ENCODE measurements at regions not wholly inside any gene's neighbourhood (a gene's known extent, or its start where the extent isn't known, plus 50 kb on each side); places are given as distances from the start of the nearest gene placed in this dataset.

GRCh38 chr6:158920311-158920905 is 79.6 kb downstream of the RSPH3 start:
- H3K27ac ChIP-seq (ENCODE audit: low read length) = no peak overlapping the region
- no peak for DNase-seq (ENCODE audit: low read depth, low spot score)
- H3K36me3 ChIP-seq (ENCODE audit: control insufficient read depth, insufficient read depth, low read length) = no peaks in the 10 kb centered on the region
- H3K27me3 ChIP-seq (ENCODE audit: control insufficient read depth, insufficient read depth, low read length) = no peaks in the 10 kb centered on the region
- H3K4me3 ChIP-seq (ENCODE audit: low read length) = no peak overlapping the region
- no CpG with 5 or more reads among the region's 14 CpGs for WGBS (ENCODE audit: insufficient coverage, insufficient read length)
- H3K9me3 ChIP-seq (ENCODE audit: control insufficient read depth, insufficient read depth, low read length) = no peaks in the 10 kb centered on the region
- peaks cover 8% of the 10 kb centered on the region for H3K4me1 ChIP-seq (ENCODE audit: control insufficient read depth, insufficient read depth, low read length)

GRCh38 chr6:158919865-158920264 is 80.1 kb downstream of the RSPH3 start:
- DNase-seq (ENCODE audit: low read depth, low spot score) = no peak
- Histone ChIP-seq H3K27ac (ENCODE audit: low read length) (no peak overlapping the region), H3K27me3 (ENCODE audit: control insufficient read depth, insufficient read depth, low read length) (no peaks in the 10 kb centered on the region), H3K9me3 (ENCODE audit: control insufficient read depth, insufficient read depth, low read length) (no peaks in the 10 kb centered on the region), H3K4me1 (ENCODE audit: control insufficient read depth, insufficient read depth, low read length) (peaks cover 8% of the 10 kb centered on the region), H3K36me3 (ENCODE audit: control insufficient read depth, insufficient read depth, low read length) (no peaks in the 10 kb centered on the region), H3K4me3 (ENCODE audit: low read length) (no peak overlapping the region)
- WGBS (ENCODE audit: insufficient coverage, insufficient read length) = no CpG with 5 or more reads among the region's 3 CpGs

- no peaks in the 10 kb centered on the region for H3K36me3 ChIP-seq (ENCODE audit: control insufficient read depth, insufficient read depth, low read length)
- H3K27ac ChIP-seq (ENCODE audit: low read length) = no peak overlapping the region
- no CpG with 5 or more reads among the region's 11 CpGs for WGBS (ENCODE audit: insufficient coverage, insufficient read length)
- H3K27me3 ChIP-seq (ENCODE audit: control insufficient read depth, insufficient read depth, low read length) = no peaks in the 10 kb centered on the region
- H3K4me1 ChIP-seq (ENCODE audit: control insufficient read depth, insufficient read depth, low read length) = peaks cover 3% of the 10 kb centered on the region
- no peak for DNase-seq (ENCODE audit: low read depth, low spot score)
- H3K9me3 ChIP-seq (ENCODE audit: control insufficient read depth, insufficient read depth, low read length) = no peaks in the 10 kb centered on the region
- H3K4me3 ChIP-seq (ENCODE audit: low read length) = no peak overlapping the region
These were observed 83.4 kb downstream of the RSPH3 start for GRCh38 chr6:158916617-158917016.

GRCh38 chr6:158914923-158915322 is 85.1 kb downstream of the RSPH3 start:
- Histone ChIP-seq H3K4me3 (ENCODE audit: low read length) (no peak overlapping the region), H3K27ac (ENCODE audit: low read length) (no peak overlapping the region), H3K9me3 (ENCODE audit: control insufficient read depth, insufficient read depth, low read length) (no peaks in the 10 kb centered on the region), H3K36me3 (ENCODE audit: control insufficient read depth, insufficient read depth, low read length) (no peaks in the 10 kb centered on the region), H3K4me1 (ENCODE audit: control insufficient read depth, insufficient read depth, low read length) (peaks cover 3% of the 10 kb centered on the region), H3K27me3 (ENCODE audit: control insufficient read depth, insufficient read depth, low read length) (no peaks in the 10 kb centered on the region)
- WGBS (ENCODE audit: insufficient coverage, insufficient read length) = no CpG with 5 or more reads among the region's 8 CpGs
- no peak for DNase-seq (ENCODE audit: low read depth, low spot score)

- Histone ChIP-seq H3K36me3 (ENCODE audit: control insufficient read depth, insufficient read depth, low read length) (no peaks in the 10 kb centered on the region), H3K27me3 (ENCODE audit: control insufficient read depth, insufficient read depth, low read length) (no peaks in the 10 kb centered on the region), H3K4me1 (ENCODE audit: control insufficient read depth, insufficient read depth, low read length) (peaks cover 3% of the 10 kb centered on the region), H3K9me3 (ENCODE audit: control insufficient read depth, insufficient read depth, low read length) (no peaks in the 10 kb centered on the region), H3K4me3 (ENCODE audit: low read length) (no peak overlapping the region), H3K27ac (ENCODE audit: low read length) (no peak overlapping the region)
- DNase-seq (ENCODE audit: low read depth, low spot score) = no peak
- WGBS (ENCODE audit: insufficient coverage, insufficient read length) = no CpG with 5 or more reads among the region's 9 CpGs
These were observed 86.4 kb downstream of the RSPH3 start for GRCh38 chr6:158913580-158913979.

GRCh38 chr6:158912655-158913054 is 87.3 kb downstream of the RSPH3 start:
- no CpG with 5 or more reads among the region's 2 CpGs for WGBS (ENCODE audit: insufficient coverage, insufficient read length)
- Histone ChIP-seq H3K27ac (ENCODE audit: low read length) (no peak overlapping the region), H3K27me3 (ENCODE audit: control insufficient read depth, insufficient read depth, low read length) (no peaks in the 10 kb centered on the region), H3K4me1 (ENCODE audit: control insufficient read depth, insufficient read depth, low read length) (peaks cover 6% of the 10 kb centered on the region), H3K4me3 (ENCODE audit: low read length) (no peak overlapping the region), H3K9me3 (ENCODE audit: control insufficient read depth, insufficient read depth, low read length) (no peaks in the 10 kb centered on the region), H3K36me3 (ENCODE audit: control insufficient read depth, insufficient read depth, low read length) (no peaks in the 10 kb centered on the region)
- DNase-seq (ENCODE audit: low read depth, low spot score) = no peak

- H3K4me3 ChIP-seq (ENCODE audit: low read length) = no peak overlapping the region
- no peaks in the 10 kb centered on the region for H3K27me3 ChIP-seq (ENCODE audit: control insufficient read depth, insufficient read depth, low read length)
- H3K36me3 ChIP-seq (ENCODE audit: control insufficient read depth, insufficient read depth, low read length) = no peaks in the 10 kb centered on the region
- peaks cover 6% of the 10 kb centered on the region for H3K4me1 ChIP-seq (ENCODE audit: control insufficient read depth, insufficient read depth, low read length)
- no peak for DNase-seq (ENCODE audit: low read depth, low spot score)
- H3K9me3 ChIP-seq (ENCODE audit: control insufficient read depth, insufficient read depth, low read length) = no peaks in the 10 kb centered on the region
- WGBS (ENCODE audit: insufficient coverage, insufficient read length) = no CpG with 5 or more reads among the region's 5 CpGs
- H3K27ac ChIP-seq (ENCODE audit: low read length) = no peak overlapping the region
These were observed 88.1 kb downstream of the RSPH3 start for GRCh38 chr6:158911746-158912480.

GRCh38 chr6:158910484-158911440 is 89.2 kb downstream of the RSPH3 start:
- WGBS (ENCODE audit: insufficient coverage, insufficient read length) = no CpG with 5 or more reads among the region's 12 CpGs
- Histone ChIP-seq H3K27me3 (ENCODE audit: control insufficient read depth, insufficient read depth, low read length) (no peaks in the 10 kb centered on the region), H3K9me3 (ENCODE audit: control insufficient read depth, insufficient read depth, low read length) (no peaks in the 10 kb centered on the region), H3K27ac (ENCODE audit: low read length) (no peak overlapping the region), H3K36me3 (ENCODE audit: control insufficient read depth, insufficient read depth, low read length) (no peaks in the 10 kb centered on the region), H3K4me1 (ENCODE audit: control insufficient read depth, insufficient read depth, low read length) (peaks cover 6% of the 10 kb centered on the region), H3K4me3 (ENCODE audit: low read length) (no peak overlapping the region)
- peak; percentile 79 for DNase-seq (ENCODE audit: low read depth, low spot score)

- DNase-seq (ENCODE audit: low read depth, low spot score) = no peak
- peaks cover 6% of the 10 kb centered on the region for H3K4me1 ChIP-seq (ENCODE audit: control insufficient read depth, insufficient read depth, low read length)
- H3K9me3 ChIP-seq (ENCODE audit: control insufficient read depth, insufficient read depth, low read length) = no peaks in the 10 kb centered on the region
- H3K4me3 ChIP-seq (ENCODE audit: low read length) = no peak overlapping the region
- H3K36me3 ChIP-seq (ENCODE audit: control insufficient read depth, insufficient read depth, low read length) = no peaks in the 10 kb centered on the region
- no CpG with 5 or more reads among the region's 13 CpGs for WGBS (ENCODE audit: insufficient coverage, insufficient read length)
- H3K27me3 ChIP-seq (ENCODE audit: control insufficient read depth, insufficient read depth, low read length) = no peaks in the 10 kb centered on the region
- H3K27ac ChIP-seq (ENCODE audit: low read length) = no peak overlapping the region
These were observed 90.1 kb downstream of the RSPH3 start for GRCh38 chr6:158909938-158910337.

- Histone ChIP-seq H3K27ac (ENCODE audit: low read length) (no peak overlapping the region), H3K4me3 (ENCODE audit: low read length) (no peak overlapping the region), H3K9me3 (ENCODE audit: control insufficient read depth, insufficient read depth, low read length) (no peaks in the 10 kb centered on the region; the same call in 1 of the 2 replicates), H3K36me3 (ENCODE audit: control insufficient read depth, insufficient read depth, low read length) (no peaks in the 10 kb centered on the region), H3K27me3 (ENCODE audit: control insufficient read depth, insufficient read depth, low read length) (no peaks in the 10 kb centered on the region), H3K4me1 (ENCODE audit: control insufficient read depth, insufficient read depth, low read length) (peaks cover 6% of the 10 kb centered on the region)
- no CpG with 5 or more reads among the region's 1 CpG for WGBS (ENCODE audit: insufficient coverage, insufficient read length)
- no peak for DNase-seq (ENCODE audit: low read depth, low spot score)
These were observed 89.4 kb upstream of the EZR start for GRCh38 chr6:158908606-158909005.
